ENCODE measurements at regions not wholly inside any gene's neighbourhood (a gene's known extent, or its start where the extent isn't known, plus 50 kb on each side); places are given as distances from the start of the nearest gene placed in this dataset.
"Not testable (repeated sequence)": the region's sequence is repeated elsewhere in the genome, so short reads cannot be mapped to it uniquely, and the experiment has no call there.

DNA sequence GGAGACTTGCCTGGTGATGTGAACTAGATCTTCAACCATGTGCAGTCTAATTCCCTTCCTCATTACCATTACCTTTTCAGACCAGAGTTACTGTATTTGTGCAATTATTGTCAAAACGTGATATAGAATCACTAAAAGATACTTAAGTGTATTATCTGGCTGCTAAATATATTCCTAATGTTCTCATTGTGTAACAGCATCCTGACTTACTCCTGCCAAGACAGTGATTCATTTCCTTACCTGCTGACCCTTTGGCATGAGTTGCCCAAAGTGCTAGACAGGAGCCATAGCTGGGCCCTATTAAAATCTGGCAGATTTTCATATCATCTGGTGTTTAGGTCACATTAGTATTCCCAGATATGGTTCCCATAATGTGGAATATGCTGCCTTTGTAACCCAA, 598.3 kb upstream of the CAMK1G start:
- no peak for TF ChIP-seq CTCF (IDR thresholded peaks at IDR 0.05; ENCODE audit: low read depth, low read length, missing control alignments)
- H3K4me3 ChIP-seq (ENCODE audit: low read depth, low read length) = no peak overlapping the region
- no peak for DNase-seq (ENCODE audit: low read depth)

GRCh38 chr1:208988811-208989222, 594.7 kb upstream of the CAMK1G start:
- peak; percentile 53 for DNase-seq (ENCODE audit: low read depth)
- H3K4me3 ChIP-seq (ENCODE audit: low read depth, low read length) = peak overlapping the region; percentile 49
- no peak for TF ChIP-seq CTCF (IDR thresholded peaks at IDR 0.05; ENCODE audit: low read depth, low read length, missing control alignments)

DNA sequence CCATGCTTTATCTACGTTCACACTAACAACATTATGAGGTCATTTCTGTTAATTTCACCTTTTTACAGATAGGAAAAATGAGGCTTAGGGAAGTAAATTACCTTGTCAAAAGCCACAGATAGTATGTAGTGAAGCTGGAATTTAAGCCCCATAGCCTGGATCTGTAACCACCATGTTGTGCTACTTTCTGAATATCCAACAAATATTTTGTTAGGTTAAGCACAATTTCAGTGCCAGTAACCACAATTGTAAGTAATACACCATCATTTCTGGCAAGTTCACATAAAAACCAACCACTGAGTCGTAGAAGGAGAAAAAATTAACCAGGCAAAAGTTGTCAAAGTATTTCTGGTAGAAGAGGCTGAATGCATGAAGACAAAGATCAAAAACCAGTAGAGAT, 593.1 kb upstream of the CAMK1G start:
- no peak for TF ChIP-seq CTCF (IDR thresholded peaks at IDR 0.05; ENCODE audit: low read depth, low read length, missing control alignments)
- no peak for DNase-seq (ENCODE audit: low read depth)
- no peak overlapping the region for H3K4me3 ChIP-seq (ENCODE audit: low read depth, low read length)

DNA sequence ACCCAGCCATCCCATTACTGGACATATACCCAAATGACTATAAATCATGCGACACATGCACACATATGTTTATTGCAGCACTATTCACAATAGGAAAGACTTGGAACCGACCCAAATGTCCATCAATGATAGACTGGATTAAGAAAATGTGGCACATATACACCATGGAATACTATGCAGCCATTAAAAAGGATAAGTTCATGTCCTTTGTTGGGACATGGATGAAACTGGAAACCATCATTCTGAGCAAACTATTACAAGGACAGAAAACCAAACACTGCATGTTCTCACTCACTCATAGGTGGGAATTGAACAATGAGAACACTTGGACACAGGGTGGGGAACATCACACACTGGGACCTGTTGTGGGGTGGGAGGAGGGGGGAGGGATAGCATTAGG, 586.5 kb upstream of the CAMK1G start:
- not testable (repeated sequence) for DNase-seq (ENCODE audit: low read depth); H3K4me3 ChIP-seq (ENCODE audit: low read depth, low read length)

- TF ChIP-seq CTCF (IDR thresholded peaks at IDR 0.05; ENCODE audit: low read depth, low read length, missing control alignments) = peak; percentile 11
- no peak for DNase-seq (ENCODE audit: low read depth)
- no peak overlapping the region for H3K4me3 ChIP-seq (ENCODE audit: low read depth, low read length)
These were observed 585.7 kb upstream of the CAMK1G start for GRCh38 chr1:208997726-208998312.

- H3K4me3 ChIP-seq (ENCODE audit: low read depth, low read length) = no peak overlapping the region
- DNase-seq (ENCODE audit: low read depth) = no peak
- TF ChIP-seq CTCF (IDR thresholded peaks at IDR 0.05; ENCODE audit: low read depth, low read length, missing control alignments) = no peak
These were observed 574.9 kb upstream of the CAMK1G start for GRCh38 chr1:209008586-209008985.

DNA sequence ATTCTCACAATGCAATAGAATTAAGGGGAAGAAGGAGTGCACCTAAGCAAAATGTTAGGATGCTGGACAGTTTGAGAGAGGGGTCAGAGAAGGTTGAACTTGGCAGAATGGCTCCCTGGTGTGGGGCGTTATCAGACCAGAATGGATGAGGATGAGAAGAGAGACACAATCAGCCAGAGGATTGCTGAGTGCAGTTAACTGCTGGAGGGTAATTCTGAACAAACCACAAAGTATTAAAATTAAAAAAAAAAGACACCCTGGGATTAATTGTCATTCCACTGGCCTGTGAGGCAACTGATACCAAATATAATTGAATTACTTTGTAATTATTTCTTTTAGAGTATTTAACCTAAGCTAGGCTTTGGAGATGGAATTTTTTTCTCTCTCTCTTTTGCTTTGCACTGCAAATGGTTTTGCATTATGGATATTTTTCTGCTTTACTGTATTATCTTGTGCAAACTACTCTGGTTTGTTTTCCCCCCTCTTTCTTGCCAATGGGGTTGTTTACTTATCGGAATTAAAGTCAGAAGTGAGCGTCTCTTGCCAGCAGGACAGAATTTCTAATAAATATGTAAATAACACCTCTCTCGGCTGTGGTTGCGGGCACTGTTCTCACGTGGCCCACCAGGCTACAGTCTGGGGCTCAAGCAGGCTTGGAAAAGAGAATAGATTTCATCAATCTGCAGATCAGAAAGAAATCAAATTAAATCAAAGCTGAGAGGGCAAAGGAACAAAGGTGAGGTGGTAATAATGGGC, 572.9 kb upstream of the CAMK1G start:
- DNase-seq (ENCODE audit: low read depth) = no peak
- TF ChIP-seq CTCF (IDR thresholded peaks at IDR 0.05; ENCODE audit: low read depth, low read length, missing control alignments) = no peak
- no peak overlapping the region for H3K4me3 ChIP-seq (ENCODE audit: low read depth, low read length)
